ENCODE measurements at regions not wholly inside any gene's neighbourhood (a gene's known extent, or its start where the extent isn't known, plus 50 kb on each side); places are given as distances from the start of the nearest gene placed in this dataset.

DNA sequence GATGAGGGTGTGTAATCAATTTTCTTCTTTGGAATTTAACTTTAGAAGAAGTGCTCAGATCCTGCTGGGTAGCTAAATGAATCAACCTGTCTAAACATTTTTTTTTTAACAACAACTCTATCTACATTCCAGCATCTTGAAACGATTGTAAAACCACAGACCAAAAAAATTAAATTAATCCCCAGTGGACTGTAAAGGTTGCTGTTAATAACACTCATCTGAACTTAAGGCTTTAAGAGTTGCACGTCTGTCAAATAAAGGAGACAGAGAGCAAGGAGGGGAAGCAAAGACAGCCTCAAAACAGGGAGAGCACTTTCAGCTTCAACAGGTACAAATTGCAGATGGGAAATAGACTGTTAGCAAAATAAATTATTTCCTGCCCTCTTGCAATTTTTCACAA, 548.5 kb downstream of the DTWD2 start:
- TF ChIP-seq, protein P1, sequence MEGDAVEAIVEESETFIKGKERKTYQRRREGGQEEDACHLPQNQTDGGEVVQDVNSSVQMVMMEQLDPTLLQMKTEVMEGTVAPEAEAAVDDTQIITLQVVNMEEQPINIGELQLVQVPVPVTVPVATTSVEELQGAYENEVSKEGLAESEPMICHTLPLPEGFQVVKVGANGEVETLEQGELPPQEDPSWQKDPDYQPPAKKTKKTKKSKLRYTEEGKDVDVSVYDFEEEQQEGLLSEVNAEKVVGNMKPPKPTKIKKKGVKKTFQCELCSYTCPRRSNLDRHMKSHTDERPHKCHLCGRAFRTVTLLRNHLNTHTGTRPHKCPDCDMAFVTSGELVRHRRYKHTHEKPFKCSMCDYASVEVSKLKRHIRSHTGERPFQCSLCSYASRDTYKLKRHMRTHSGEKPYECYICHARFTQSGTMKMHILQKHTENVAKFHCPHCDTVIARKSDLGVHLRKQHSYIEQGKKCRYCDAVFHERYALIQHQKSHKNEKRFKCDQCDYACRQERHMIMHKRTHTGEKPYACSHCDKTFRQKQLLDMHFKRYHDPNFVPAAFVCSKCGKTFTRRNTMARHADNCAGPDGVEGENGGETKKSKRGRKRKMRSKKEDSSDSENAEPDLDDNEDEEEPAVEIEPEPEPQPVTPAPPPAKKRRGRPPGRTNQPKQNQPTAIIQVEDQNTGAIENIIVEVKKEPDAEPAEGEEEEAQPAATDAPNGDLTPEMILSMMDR (IDR thresholded peaks at IDR 0.05; ENCODE audit: extremely low read depth in 1 of 2, insufficient read depth in 1 of 2, low read depth in 1 of 2, low read length in 2 of 2) = no peak
- TF ChIP-seq POLR2A (IDR thresholded peaks at IDR 0.05; ENCODE audit: low read depth, low read length) (no peak), MYC (IDR thresholded peaks at IDR 0.05; ENCODE audit: low read depth, low read length) (no peak), EZH2 (IDR thresholded peaks at IDR 0.05; ENCODE audit: borderline replicate concordance, low read depth, low read length, severe bottlenecking) (no peak), POLR2AphosphoS5 (IDR thresholded peaks at IDR 0.05; ENCODE audit: insufficient read depth, low read depth, low read length) (no peak)
- TF ChIP-seq, protein P2, sequence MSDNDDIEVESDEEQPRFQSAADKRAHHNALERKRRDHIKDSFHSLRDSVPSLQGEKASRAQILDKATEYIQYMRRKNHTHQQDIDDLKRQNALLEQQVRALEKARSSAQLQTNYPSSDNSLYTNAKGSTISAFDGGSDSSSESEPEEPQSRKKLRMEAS (IDR thresholded peaks at IDR 0.05; ENCODE audit: insufficient read depth, insufficient read length) = no peak
